Mesenchymal stem cell (in vitro differentiated cells and primary cell): ENCODE measurements at regions not wholly inside any gene's neighbourhood (a gene's known extent, or its start where the extent isn't known, plus 50 kb on each side); places are given as distances from the start of the nearest gene placed in this dataset.
A peak's percentile ranks its signal among the peaks of the same experiment; 100 is the strongest.

ENCODE experiments used
- DNase-seq: peaks from one replicate; pipeline ENCODE4 v3.0.0-alpha.2; 2013
- H2AFZ ChIP-seq: one replicate; pipeline ENCODE4 v1.6.1; 2013; ENCODE audit warnings: low read depth, mild to moderate bottlenecking, control low read depth, inconsistent platforms, low read length, moderate library complexity
- H2AK5ac ChIP-seq: 2 replicates; pipeline ENCODE4 v1.6.1; 2013; ENCODE audit warnings: low read length, moderate library complexity, mild to moderate bottlenecking, inconsistent platforms; ENCODE audit not compliant: severe bottlenecking
- H2BK120ac ChIP-seq: one replicate; pipeline ENCODE4 v1.6.1; 2013; ENCODE audit warnings: low read depth, mild to moderate bottlenecking, inconsistent platforms, low read length, moderate library complexity
- H2BK12ac ChIP-seq, 2 experiments: one replicate each; pipeline ENCODE4 v1.6.1; 2013; ENCODE audit warnings: inconsistent platforms in 2 of 2, low read length in 2 of 2, mild to moderate bottlenecking in 2 of 2, moderate library complexity in 2 of 2, control low read depth in 1 of 2
- H2BK15ac ChIP-seq: one replicate; pipeline ENCODE4 v1.6.1; 2013; ENCODE audit warnings: mild to moderate bottlenecking, low read depth, inconsistent platforms; ENCODE audit not compliant: poor library complexity, severe bottlenecking
- H2BK5ac ChIP-seq: 2 replicates; pipeline ENCODE4 v1.6.1; 2013; ENCODE audit warnings: low read depth, mild to moderate bottlenecking, low read length, control low read depth, inconsistent platforms; ENCODE audit not compliant: poor library complexity, severe bottlenecking
- H3K14ac ChIP-seq, 2 experiments: one replicate each; pipeline ENCODE4 v1.6.1; 2013; ENCODE audit warnings: inconsistent platforms in 2 of 2, low read length in 2 of 2, control low read depth in 1 of 2, mild to moderate bottlenecking in 1 of 2, moderate library complexity in 1 of 2
- H3K18ac ChIP-seq, 2 experiments: one replicate each; pipeline ENCODE4 v1.6.1; 2013; ENCODE audit warnings: inconsistent platforms in 2 of 2, low read length in 2 of 2, control low read depth in 1 of 2, low read depth in 1 of 2, mild to moderate bottlenecking in 1 of 2
- H3K23ac ChIP-seq, 2 experiments: one replicate each; pipeline ENCODE4 v1.6.1; 2013; ENCODE audit warnings: inconsistent platforms in 2 of 2, low read length in 2 of 2, mild to moderate bottlenecking in 2 of 2, moderate library complexity in 2 of 2, control low read depth in 1 of 2
- H3K27ac ChIP-seq: 2 replicates; pipeline ENCODE4 v1.5.1; 2013; ENCODE audit warnings: mild to moderate bottlenecking, moderate library complexity, low read length, control low read depth, inconsistent platforms; ENCODE audit not compliant: poor library complexity, severe bottlenecking
- H3K27me3 ChIP-seq, 2 experiments: 2 replicates each; pipeline versions ENCODE4 v1.6.1 to v1.7.0; 2013; ENCODE audit warnings: low read length in 2 of 2, mild to moderate bottlenecking in 2 of 2, moderate library complexity in 2 of 2, control low read depth in 1 of 2, inconsistent platforms in 1 of 2; ENCODE audit not compliant: control insufficient read depth in 1 of 2, insufficient read depth in 1 of 2
- H3K36me3 ChIP-seq, 2 experiments: 2 replicates each; pipeline versions ENCODE4 v1.6.1 to v1.7.0; 2013; ENCODE audit warnings: low read length in 2 of 2, control low read depth in 1 of 2, inconsistent platforms in 1 of 2, low read depth in 1 of 2, mild to moderate bottlenecking in 1 of 2; ENCODE audit not compliant: insufficient read depth in 2 of 2, control insufficient read depth in 1 of 2
- H3K4ac ChIP-seq, 2 experiments: one replicate each; pipeline ENCODE4 v1.6.1; 2013; ENCODE audit warnings: inconsistent platforms in 2 of 2, low read length in 2 of 2, mild to moderate bottlenecking in 2 of 2, moderate library complexity in 2 of 2, control low read depth in 1 of 2, low read depth in 1 of 2
- H3K4me1 ChIP-seq: 2 replicates; pipeline ENCODE4 v1.6.1; 2013; ENCODE audit warnings: low read depth, low read length, control low read depth; ENCODE audit not compliant: control insufficient read depth, insufficient read depth
- H3K4me2 ChIP-seq: 2 replicates; pipeline ENCODE4 v1.6.1; 2013; ENCODE audit warnings: low read length, mild to moderate bottlenecking, inconsistent platforms; ENCODE audit not compliant: poor library complexity, severe bottlenecking
- H3K4me3 ChIP-seq, 2 experiments: 2 replicates each; pipeline versions ENCODE4 v1.5.1 to v1.7.0; 2013; ENCODE audit warnings: low read length in 2 of 2, mild to moderate bottlenecking in 2 of 2, control low read depth in 1 of 2, low read depth in 1 of 2; ENCODE audit not compliant: insufficient read depth in 1 of 2
- H3K79me1 ChIP-seq: replicated peaks from 2 replicates; pipeline ENCODE4 v1.6.1; 2013; ENCODE audit warnings: mild to moderate bottlenecking, control low read depth, low read length, inconsistent platforms; ENCODE audit not compliant: poor library complexity, severe bottlenecking
- H3K9ac ChIP-seq: 2 replicates; pipeline ENCODE4 v1.7.0; 2013; ENCODE audit warnings: mild to moderate bottlenecking, low read length, moderate library complexity
- H3K9me3 ChIP-seq: 2 replicates; pipeline ENCODE4 v1.7.0; 2013; ENCODE audit warnings: mild to moderate bottlenecking, low read length; ENCODE audit not compliant: control insufficient read depth
- H4K8ac ChIP-seq: one replicate; pipeline ENCODE4 v1.6.1; 2013; ENCODE audit warnings: inconsistent platforms, mild to moderate bottlenecking, low read length, moderate library complexity
- H4K91ac ChIP-seq: one replicate; pipeline ENCODE4 v1.6.1; 2013; ENCODE audit warnings: mild to moderate bottlenecking, low read length, inconsistent platforms
- WGBS: methylation state at CpG from one replicate; pipeline ENCODE4 v1.1.7; 2013; ENCODE audit warnings: mixed read lengths; 5-methylcytosine and 5-hydroxymethylcytosine counted together

DNA sequence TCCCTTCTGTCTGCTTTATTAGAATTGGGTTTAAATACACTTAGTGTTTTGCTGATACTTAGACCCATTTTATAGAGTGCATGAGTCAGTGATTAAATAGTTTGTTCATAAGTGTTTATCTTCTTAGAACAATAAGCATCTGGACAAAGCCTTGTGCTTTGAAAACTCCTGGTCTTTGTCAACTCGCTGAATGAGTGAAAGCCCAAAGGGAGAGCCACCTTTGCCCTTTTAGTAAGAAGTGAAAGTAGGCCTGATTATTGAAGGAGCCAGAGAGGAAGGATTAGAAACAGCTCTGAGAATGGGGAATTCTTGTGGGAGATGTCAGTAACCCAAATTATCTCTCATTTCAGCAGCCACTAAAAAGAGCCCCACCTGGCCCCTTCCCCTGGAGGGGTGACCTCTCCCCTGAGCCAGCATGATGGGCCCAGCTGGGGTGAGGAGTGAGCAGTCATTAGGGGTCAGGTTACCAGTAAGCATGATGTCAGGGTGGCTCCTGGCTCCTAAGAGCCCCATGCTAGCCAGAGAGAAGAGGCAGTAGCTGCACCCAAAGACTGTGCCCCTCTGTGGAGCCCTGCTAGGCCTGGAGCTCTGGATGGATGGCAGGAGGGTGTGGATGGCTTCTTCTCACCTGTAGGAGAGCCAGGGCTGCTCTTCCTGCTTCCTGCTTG is 125.1 kb upstream of the E2F8 start:
- H3K4me2 ChIP-seq: no peak overlapping the region
- no peaks in the 10 kb centered on the region for H3K27me3 ChIP-seq
- no peak overlapping the region for H2AK5ac ChIP-seq
- peak overlapping the region; percentile 58 for H2AFZ ChIP-seq
- peak overlapping the region; percentile 54 to 66 for H3K18ac ChIP-seq
- H4K91ac ChIP-seq: no peak overlapping the region
- no peak overlapping the region for H2BK120ac ChIP-seq
- peak overlapping the region; percentile 20 to 77 for H2BK12ac ChIP-seq
- no peak overlapping the region for H3K4me3 ChIP-seq
- H3K23ac ChIP-seq: no peak overlapping the region
- H2BK15ac ChIP-seq: no peak overlapping the region
- no peaks in the 10 kb centered on the region for H3K36me3 ChIP-seq
- no peak for DNase-seq
- peak overlapping the region in 1 of 2 experiments; percentile 74 for H3K14ac ChIP-seq
- no peak overlapping the region for H2BK5ac ChIP-seq
- H3K4ac ChIP-seq: peak overlapping the region; percentile 5 to 44
- H3K79me1 ChIP-seq: no peaks in the 10 kb centered on the region
- no peaks in the 10 kb centered on the region for H3K9me3 ChIP-seq
- H3K27ac ChIP-seq: no peak overlapping the region
- 67% methylated on average over 1 of the region's 1 CpG for WGBS
- H3K4me1 ChIP-seq: peaks cover 4% of the 10 kb centered on the region
- peak overlapping the region; percentile 12 for H3K9ac ChIP-seq
- peak overlapping the region; percentile 57 for H4K8ac ChIP-seq

GRCh38 chr11:19359221-19360000 is 118.7 kb upstream of the E2F8 start:
- H2BK120ac ChIP-seq: no peak overlapping the region
- H3K79me1 ChIP-seq: no peaks in the 10 kb centered on the region
- no peak overlapping the region for H2AK5ac ChIP-seq
- H2BK12ac ChIP-seq: peak overlapping the region in 1 of 2 experiments; percentile 34
- H3K9me3 ChIP-seq: no peaks in the 10 kb centered on the region
- H3K18ac ChIP-seq: no peak overlapping the region
- no peak overlapping the region for H3K4me3 ChIP-seq
- no peak overlapping the region for H4K91ac ChIP-seq
- H2BK15ac ChIP-seq: no peak overlapping the region
- WGBS: 74% methylated on average over 7 of the region's 7 CpGs
- H3K14ac ChIP-seq: no peak overlapping the region
- peak; percentile 61 for DNase-seq
- H2BK5ac ChIP-seq: no peak overlapping the region
- H3K36me3 ChIP-seq: no peaks in the 10 kb centered on the region
- no peak overlapping the region for H3K4ac ChIP-seq
- H3K23ac ChIP-seq: no peak overlapping the region
- no peak overlapping the region for H4K8ac ChIP-seq
- H3K9ac ChIP-seq: no peak overlapping the region
- no peak overlapping the region for H3K27ac ChIP-seq
- H3K4me1 ChIP-seq: no peaks in the 10 kb centered on the region
- no peak overlapping the region for H3K4me2 ChIP-seq
- H3K27me3 ChIP-seq: peaks cover 0 to 46% of the 10 kb centered on the region in 2 experiments
- no peak overlapping the region for H2AFZ ChIP-seq

DNA sequence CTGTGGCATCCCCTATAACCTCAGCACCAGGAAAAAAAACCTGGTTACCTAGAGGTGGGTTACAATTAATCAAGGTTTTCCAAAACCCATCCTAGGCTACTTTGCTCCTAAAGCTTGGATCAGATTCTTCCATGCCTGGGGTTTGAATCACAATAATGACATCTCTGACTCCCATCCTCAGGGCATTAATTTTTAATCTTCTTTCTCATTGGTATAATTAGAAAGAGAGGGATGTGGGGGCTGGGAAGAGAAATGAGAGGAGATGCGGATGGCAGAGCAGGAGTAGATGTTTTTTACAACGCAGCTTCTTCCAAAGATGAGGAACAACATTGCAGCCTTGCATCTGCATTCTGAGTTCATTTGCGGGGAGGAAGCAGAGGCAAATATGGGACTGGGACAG is 117.2 kb upstream of the E2F8 start:
- no peak overlapping the region for H3K18ac ChIP-seq
- no peak overlapping the region for H3K4me3 ChIP-seq
- H3K4me1 ChIP-seq: no peaks in the 10 kb centered on the region
- peaks cover 0 to 50% of the 10 kb centered on the region in 2 experiments for H3K27me3 ChIP-seq
- peak overlapping the region in 1 of 2 experiments; percentile 23 for H3K14ac ChIP-seq
- 96% methylated on average over 3 of the region's 3 CpGs for WGBS
- H2BK12ac ChIP-seq: peak overlapping the region in 1 of 2 experiments; percentile 42
- no peak overlapping the region for H2AFZ ChIP-seq
- H3K4ac ChIP-seq: no peak overlapping the region
- H4K8ac ChIP-seq: no peak overlapping the region
- H4K91ac ChIP-seq: no peak overlapping the region
- no peak overlapping the region for H2AK5ac ChIP-seq
- DNase-seq: no peak
- H3K27ac ChIP-seq: no peak overlapping the region
- no peak overlapping the region for H2BK120ac ChIP-seq
- no peaks in the 10 kb centered on the region for H3K9me3 ChIP-seq
- H2BK15ac ChIP-seq: no peak overlapping the region
- H2BK5ac ChIP-seq: no peak overlapping the region
- no peak overlapping the region for H3K4me2 ChIP-seq
- H3K9ac ChIP-seq: no peak overlapping the region
- H3K79me1 ChIP-seq: no peaks in the 10 kb centered on the region
- H3K23ac ChIP-seq: peak overlapping the region in 1 of 2 experiments; percentile 40
- H3K36me3 ChIP-seq: no peaks in the 10 kb centered on the region

GRCh38 chr11:19355601-19356000 is 114.9 kb upstream of the E2F8 start:
- Histone ChIP-seq H3K23ac (no peak overlapping the region), H3K36me3 (peaks cover 0 to 6% of the 10 kb centered on the region in 2 experiments), H3K4me1 (no peaks in the 10 kb centered on the region), H2BK12ac (no peak overlapping the region), H3K27me3 (peaks cover 0 to 56% of the 10 kb centered on the region in 2 experiments), H2AK5ac (no peak overlapping the region), H2BK5ac (no peak overlapping the region), H3K18ac (no peak overlapping the region), H4K91ac (peak overlapping the region; percentile 66), H3K4ac (no peak overlapping the region), H3K4me3 (no peak overlapping the region), H3K9me3 (no peaks in the 10 kb centered on the region), H2BK120ac (no peak overlapping the region), H3K79me1 (no peaks in the 10 kb centered on the region), H2BK15ac (no peak overlapping the region), H3K14ac (peak overlapping the region in 1 of 2 experiments; percentile 61), H4K8ac (no peak overlapping the region), H3K4me2 (no peak overlapping the region), H2AFZ (no peak overlapping the region), H3K9ac (no peak overlapping the region), H3K27ac (no peak overlapping the region)
- DNase-seq: no peak
- WGBS: 91% methylated on average over 1 of the region's 1 CpG
